A204.1 (cell line): ENCODE measurements at regions not wholly inside any gene's neighbourhood (a gene's known extent, or its start where the extent isn't known, plus 50 kb on each side); places are given as distances from the start of the nearest gene placed in this dataset.
"Not testable (repeated sequence)": the region's sequence is repeated elsewhere in the genome, so short reads cannot be mapped to it uniquely, and the experiment has no call there.

Experiments
- FAIRE-seq: peaks from 2 replicates; lab custom pipeline; 2012; peaks lifted over from hg19 to GRCh38; lab: Jason Lieb, UNC

- FAIRE-seq: not testable (repeated sequence)
These were observed 66.2 kb upstream of the PAPPA2 start for GRCh38 chr1:176396604-176397395.

DNA sequence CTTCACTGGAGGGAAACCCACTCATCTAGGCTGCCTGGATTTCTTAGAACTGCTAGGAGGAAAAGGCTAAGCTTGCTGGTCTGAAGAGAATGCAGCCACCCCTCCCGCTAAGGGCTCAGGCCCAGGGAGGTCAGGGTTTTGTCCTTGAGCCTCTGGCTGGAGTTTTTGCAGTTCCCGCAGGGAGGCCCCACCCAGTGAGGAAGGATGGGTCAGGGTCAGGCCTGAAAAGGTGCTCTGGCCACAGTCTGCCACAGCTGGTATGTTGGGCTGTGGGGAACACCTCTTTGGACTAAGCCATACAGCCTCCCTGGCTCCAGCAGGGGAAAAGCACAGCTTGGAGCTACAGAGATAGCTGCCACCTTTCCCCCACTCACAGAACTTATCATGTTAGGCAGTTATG is 71.4 kb upstream of the PAPPA2 start:
- no peak for FAIRE-seq

DNA sequence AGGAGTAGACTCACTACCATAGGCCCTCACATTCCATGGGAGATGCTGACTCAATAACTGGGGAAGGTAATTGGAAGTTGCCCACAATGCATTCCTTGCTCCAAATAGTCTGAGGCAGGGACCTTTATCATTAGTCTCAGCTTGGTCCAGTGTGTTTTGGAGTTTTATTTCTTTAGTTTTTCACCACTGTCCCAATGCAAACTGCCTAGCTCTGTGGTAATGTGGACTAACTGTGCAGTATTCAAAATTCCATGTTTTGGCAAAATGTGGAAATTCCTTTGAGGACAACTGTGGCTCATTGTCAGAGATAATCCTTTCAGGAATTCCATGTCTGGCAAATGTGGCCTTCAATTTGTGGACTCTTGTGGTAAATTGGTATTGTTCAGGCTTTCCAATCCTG is 78.1 kb upstream of the PAPPA2 start:
- FAIRE-seq: no peak

- no peak for FAIRE-seq
These were observed 80.8 kb upstream of the PAPPA2 start for GRCh38 chr1:176382163-176382562.

DNA sequence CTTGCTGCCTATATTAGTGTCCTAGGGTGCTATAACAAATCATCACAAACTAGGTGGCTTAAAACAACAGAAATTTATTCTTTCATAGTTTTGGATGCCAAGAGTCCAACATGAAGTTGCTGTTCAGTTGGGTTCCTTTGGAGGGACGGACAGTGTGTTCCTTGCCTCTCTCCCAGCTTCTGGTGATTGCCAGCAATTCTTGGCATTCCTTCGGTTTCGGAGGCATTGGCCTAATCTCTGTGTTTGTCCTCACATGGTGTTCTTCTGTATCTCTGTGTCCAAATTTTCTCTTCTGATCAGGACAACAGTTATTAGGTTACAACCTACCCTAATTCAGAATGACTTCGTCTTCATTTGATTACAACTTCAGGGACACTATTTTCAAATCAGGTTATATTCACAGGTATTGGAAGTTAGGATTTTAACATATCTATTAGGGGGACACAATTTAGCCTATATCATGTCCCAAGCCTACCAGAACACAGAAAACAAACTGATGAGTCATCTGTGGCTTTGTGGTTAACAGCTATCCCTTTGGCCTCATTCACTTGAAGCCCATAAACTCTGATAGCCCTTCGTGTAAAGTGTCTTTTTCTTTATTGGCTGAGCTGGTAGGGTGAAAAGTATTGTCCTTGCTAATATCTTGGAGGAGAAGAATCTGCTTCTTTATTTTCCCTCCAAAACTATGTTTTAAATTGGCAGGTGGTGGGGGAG is 83.2 kb upstream of the PAPPA2 start:
- no peak for FAIRE-seq

- peak; percentile 89 for FAIRE-seq
These were observed 87.9 kb upstream of the PAPPA2 start for GRCh38 chr1:176374967-176375569.

DNA sequence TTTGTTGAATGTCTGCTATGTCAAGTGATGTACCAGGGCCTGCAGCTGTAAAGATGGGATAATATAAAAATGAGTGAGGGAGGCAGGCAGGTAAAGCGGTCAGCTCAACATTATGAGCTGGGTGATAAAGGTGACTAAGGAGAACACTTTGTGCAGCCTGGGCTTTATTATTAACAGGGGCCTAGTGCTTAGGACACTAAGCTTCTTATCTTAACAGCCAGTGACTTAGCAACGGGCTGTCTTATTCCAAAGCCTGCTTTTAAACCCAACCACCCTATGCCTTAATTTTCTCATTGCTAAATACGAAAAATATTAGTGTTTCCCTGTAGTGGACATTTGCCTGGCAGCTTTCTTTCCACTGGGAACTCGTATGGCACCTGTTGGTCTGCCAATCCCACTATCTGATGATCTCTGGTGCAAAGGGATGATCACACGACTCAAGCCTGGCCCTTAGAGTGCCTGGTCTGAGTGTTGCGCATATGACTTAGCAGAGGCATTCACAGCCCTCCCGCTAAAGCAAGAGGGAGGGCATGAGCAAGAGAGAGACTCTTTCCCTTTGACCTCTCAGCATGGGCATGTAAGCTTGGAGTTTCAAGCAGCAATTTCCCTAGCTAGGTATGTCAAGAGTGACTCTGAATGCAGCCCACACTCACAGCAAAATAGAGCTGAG is 98.6 kb upstream of the PAPPA2 start:
- FAIRE-seq: no peak

DNA sequence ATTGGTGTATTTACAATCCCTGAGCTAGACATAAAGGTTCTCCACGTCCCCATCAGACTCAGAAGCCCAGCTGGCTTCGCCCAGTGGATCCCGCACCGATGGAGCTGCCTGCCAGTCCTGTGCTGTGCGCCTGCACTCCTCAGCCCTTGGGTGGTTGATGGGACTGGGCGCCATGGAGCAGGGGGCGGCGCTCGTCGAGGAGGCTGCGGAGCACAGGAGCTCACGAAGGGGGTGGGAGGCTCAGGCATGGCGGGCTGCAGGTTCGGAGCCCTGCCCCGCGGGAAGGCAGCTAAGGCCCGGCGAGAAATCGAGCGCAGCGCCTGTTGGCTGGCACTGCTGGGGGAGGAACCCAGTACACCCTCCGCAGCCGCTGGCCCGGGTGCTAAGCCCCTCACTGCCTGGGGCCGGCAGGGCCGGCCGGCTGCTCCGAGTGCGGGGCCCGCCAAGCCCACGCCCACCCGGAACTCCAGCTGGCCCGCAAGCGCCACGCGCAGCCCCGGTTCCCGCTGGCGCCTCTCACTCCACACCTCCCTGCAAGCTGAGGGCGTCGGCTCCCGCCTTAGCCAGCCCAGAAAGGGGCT is 113.8 kb upstream of the PAPPA2 start:
- not testable (repeated sequence) for FAIRE-seq

GRCh38 chr1:176341656-176342055 is 121.3 kb upstream of the PAPPA2 start:
- FAIRE-seq: no peak

DNA sequence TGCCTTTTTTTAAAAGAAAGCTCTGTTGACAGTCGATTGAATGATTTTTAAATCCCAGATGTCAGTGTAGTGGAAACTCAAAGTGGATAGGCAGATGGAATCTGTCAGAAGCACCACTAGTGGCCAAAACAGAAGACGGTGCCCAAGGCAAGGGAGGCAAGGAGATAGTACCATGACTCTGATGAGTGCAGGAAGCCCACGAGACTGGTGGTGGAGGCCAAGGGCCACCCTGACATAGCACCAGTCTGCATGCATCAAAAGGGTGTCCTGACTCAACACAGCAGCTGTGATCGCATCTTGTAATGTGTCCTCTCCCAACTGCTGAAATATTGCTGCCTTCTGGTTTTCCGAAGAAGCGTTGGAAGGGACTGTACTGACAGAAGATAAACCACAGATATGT is 124.1 kb upstream of the PAPPA2 start:
- no peak for FAIRE-seq

DNA sequence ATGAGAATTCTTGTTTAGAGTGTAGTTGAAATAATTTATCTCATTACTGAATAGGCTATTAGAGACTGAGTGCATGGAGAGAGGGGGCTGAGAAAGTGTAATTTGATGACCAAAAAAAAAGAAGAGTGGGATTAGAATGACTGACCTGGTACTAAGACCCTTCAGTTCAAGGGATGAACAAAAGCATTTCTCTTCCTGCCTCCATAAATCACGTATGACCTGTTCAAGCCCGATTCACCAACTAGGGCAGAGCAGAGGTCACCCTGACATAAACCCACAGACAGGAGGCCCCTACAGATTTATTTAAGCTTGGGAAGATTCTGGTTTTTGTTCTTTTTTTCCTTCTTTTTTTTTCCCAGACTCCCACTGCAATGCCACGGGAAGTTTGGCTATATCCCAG is 123.7 kb upstream of the COP1 start:
- no peak for FAIRE-seq

DNA sequence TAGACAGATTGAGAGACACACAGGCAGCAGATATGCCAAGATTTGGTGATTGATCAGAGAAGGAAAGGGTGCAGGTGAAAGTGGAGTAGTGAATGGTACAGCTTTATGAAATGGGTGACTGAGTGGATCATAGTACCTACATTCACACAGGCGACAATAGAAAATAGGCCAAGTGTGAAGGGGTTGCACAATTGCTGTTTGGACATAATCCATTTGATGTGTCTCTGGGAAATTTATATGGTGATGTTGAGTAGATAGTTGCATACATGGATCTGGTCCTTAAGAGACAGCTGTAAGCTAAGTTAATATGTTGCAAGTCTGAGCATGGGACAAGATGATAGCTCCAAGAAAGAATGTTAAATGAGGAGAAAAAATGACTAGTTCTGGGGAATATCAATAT is 118.6 kb upstream of the COP1 start:
- no peak for FAIRE-seq

DNA sequence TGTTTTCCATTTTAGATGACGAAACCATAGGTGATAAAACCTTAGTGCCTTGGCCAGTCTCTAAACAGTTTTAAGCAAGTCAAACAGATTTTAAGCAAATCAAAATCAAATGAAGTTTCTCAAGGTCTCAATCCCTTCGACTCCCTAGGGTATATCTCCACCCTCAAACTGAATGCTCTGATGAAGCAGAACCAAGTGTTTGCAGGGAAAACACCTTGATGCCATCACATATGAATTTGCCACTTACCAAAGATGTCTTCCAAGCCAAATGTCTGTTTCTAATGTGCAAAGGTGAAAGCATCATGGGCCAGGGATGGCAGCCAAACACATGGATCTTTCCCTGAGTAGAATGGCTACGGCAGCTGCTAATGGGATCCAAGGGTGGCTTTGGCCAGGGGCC is 116.4 kb upstream of the COP1 start:
- no peak for FAIRE-seq

- no peak for FAIRE-seq
These were observed 108.6 kb upstream of the COP1 start for GRCh38 chr1:176315519-176316220.

GRCh38 chr1:176296602-176297001 is 89.5 kb upstream of the COP1 start:
- not testable (repeated sequence) for FAIRE-seq

DNA sequence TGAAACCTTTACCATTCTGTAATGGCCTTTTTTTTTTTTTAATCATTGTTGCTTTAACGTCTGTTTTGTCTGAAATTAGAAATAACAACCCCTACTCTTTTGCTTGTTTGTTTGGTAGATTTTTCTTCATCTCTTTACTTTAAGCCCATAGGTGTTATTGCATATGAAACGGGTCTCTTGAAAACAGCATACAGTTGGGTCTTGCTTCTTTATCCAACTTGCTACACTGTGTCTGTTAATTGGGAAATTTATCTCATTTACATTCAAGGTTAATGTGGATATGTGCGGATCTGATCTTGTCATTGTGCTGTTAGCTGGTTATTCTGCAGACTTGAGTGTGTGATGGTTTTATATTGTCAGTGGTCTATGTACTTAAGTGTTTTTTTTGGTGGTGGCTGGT is 78.9 kb upstream of the COP1 start:
- FAIRE-seq: no peak

DNA sequence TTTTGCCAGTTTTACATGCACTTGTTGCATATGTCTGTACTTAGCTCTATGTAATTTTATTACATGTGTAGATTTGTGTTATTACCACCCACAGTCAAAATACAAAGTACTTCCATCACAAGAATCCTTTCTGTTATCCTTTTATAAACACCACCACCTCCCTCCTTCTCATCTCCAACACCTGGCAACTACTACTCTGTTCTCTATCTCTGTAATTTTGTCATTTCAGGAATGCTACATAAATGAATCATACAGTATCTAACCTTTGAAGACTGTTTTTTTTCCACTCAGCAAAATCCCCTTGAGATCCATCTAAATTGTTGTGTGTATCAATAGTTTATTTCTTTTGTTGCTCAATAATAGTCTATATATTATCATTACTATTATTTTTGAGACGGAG is 64.5 kb upstream of the COP1 start:
- FAIRE-seq: no peak
